ENCODE measurements at regions not wholly inside any gene's neighbourhood (a gene's known extent, or its start where the extent isn't known, plus 50 kb on each side); places are given as distances from the start of the nearest gene placed in this dataset.
"Not testable (repeated sequence)": the region's sequence is repeated elsewhere in the genome, so short reads cannot be mapped to it uniquely, and the experiment has no call there.

DNA sequence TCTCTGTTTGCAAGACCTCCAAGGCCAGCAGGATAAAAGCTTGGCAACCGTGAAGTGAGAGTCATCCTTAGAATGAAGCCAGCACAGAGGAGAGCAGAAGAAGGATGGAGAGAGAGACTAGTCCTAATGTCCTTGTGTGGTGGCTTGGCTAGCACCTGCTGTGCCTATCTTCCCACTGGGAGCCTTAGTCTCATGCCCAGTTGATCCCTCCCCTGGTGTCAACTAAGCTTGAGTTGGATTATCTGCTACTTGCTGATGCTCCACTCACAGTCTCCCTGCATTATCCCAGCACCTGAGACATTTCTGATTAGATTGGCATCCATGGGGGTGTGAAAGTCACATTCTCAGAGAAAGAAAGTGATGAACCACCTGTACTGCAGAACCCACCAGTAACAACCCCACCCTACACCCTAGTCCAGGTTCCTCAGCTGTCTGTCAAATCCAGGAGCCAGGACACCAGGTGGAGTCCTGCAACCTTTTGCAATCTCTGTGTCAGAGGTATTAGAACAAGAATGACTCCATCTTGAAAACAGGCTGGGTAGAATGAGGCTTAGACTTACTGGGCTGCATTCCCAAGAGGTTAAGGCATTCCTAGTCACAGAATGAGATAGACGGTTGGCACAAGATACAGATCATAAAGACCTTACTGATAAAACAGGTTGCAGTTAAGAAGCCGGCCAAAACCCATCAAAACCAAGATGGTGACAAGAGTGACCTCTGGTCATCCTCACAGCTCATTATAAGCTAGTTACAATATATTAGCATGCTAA is 460.2 kb upstream of the C16orf82 start:
- Histone ChIP-seq H3K36me3 (ENCODE audit: control insufficient read depth, insufficient read depth, low read length) (no peaks in the 10 kb centered on the region), H3K4me3 (ENCODE audit: low read depth, low read length) (no peak overlapping the region), H3K27me3 (ENCODE audit: control insufficient read depth, insufficient read depth, low read length) (no peaks in the 10 kb centered on the region)
- DNase-seq (ENCODE audit: low read depth) = no peak
- TF ChIP-seq CTCF (IDR thresholded peaks at IDR 0.05; ENCODE audit: insufficient read depth, low read length, poor library complexity, severe bottlenecking) = no peak

- Histone ChIP-seq H3K36me3 (ENCODE audit: control insufficient read depth, insufficient read depth, low read length) (no peaks in the 10 kb centered on the region), H3K4me3 (ENCODE audit: low read depth, low read length) (no peak overlapping the region), H3K27me3 (ENCODE audit: control insufficient read depth, insufficient read depth, low read length) (no peaks in the 10 kb centered on the region)
- DNase-seq (ENCODE audit: low read depth) = no peak
- no peak for TF ChIP-seq CTCF (IDR thresholded peaks at IDR 0.05; ENCODE audit: insufficient read depth, low read length, poor library complexity, severe bottlenecking)
Observed at GRCh38 chr16:26614237-26614841, 452.4 kb upstream of the C16orf82 start.

- Histone ChIP-seq H3K4me3 (ENCODE audit: low read depth, low read length) (no peak overlapping the region), H3K36me3 (ENCODE audit: control insufficient read depth, insufficient read depth, low read length) (no peaks in the 10 kb centered on the region), H3K27me3 (ENCODE audit: control insufficient read depth, insufficient read depth, low read length) (no peaks in the 10 kb centered on the region)
- no peak for DNase-seq (ENCODE audit: low read depth)
- TF ChIP-seq CTCF (IDR thresholded peaks at IDR 0.05; ENCODE audit: insufficient read depth, low read length, poor library complexity, severe bottlenecking) = no peak
Observed at GRCh38 chr16:26623442-26623841, 443.3 kb upstream of the C16orf82 start.

- no peak for TF ChIP-seq CTCF (IDR thresholded peaks at IDR 0.05; ENCODE audit: insufficient read depth, low read length, poor library complexity, severe bottlenecking)
- no peaks in the 10 kb centered on the region for H3K36me3 ChIP-seq (ENCODE audit: control insufficient read depth, insufficient read depth, low read length)
- H3K4me3 ChIP-seq (ENCODE audit: low read depth, low read length) = no peak overlapping the region
- H3K27me3 ChIP-seq (ENCODE audit: control insufficient read depth, insufficient read depth, low read length) = no peaks in the 10 kb centered on the region
- DNase-seq (ENCODE audit: low read depth) = no peak
Observed at GRCh38 chr16:26627958-26628357, 438.8 kb upstream of the C16orf82 start.

DNA sequence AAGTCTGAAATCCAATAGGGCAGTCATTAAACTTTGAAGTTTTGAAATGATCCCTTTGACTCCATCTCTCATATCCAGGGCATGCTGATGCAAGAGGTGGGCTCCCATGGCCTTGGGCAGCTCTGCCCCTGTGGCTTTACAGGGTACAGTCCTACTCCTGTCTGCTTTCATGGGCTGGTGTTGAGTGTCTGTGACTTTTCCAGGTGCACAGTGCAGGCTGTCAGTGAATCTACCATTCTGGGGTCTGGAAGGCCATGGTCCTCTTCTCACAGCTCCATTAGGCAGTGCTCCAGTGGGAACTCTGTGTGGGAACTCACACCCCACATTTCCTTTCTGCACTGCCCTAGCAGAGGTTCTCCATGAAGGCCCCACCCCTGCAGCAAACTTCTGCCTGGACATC is 435.4 kb upstream of the C16orf82 start:
- not testable (repeated sequence) for H3K27me3 ChIP-seq (ENCODE audit: control insufficient read depth, insufficient read depth, low read length); DNase-seq (ENCODE audit: low read depth); H3K4me3 ChIP-seq (ENCODE audit: low read depth, low read length); H3K36me3 ChIP-seq (ENCODE audit: control insufficient read depth, insufficient read depth, low read length)

GRCh38 chr16:26642047-26642664 is 424.6 kb upstream of the C16orf82 start:
- no peak overlapping the region for H3K4me3 ChIP-seq (ENCODE audit: low read depth, low read length)
- H3K36me3 ChIP-seq (ENCODE audit: control insufficient read depth, insufficient read depth, low read length) = no peaks in the 10 kb centered on the region
- no peak for DNase-seq (ENCODE audit: low read depth)
- TF ChIP-seq CTCF (IDR thresholded peaks at IDR 0.05; ENCODE audit: insufficient read depth, low read length, poor library complexity, severe bottlenecking) = no peak
- no peaks in the 10 kb centered on the region for H3K27me3 ChIP-seq (ENCODE audit: control insufficient read depth, insufficient read depth, low read length)
